Activated CD8-positive, alpha-beta memory T cell treated with anti-CD3 and anti-CD28 coated beads, Interleukin-2, amount 50 U/mL, for 24 hours (primary cell): ENCODE measurements at regions not wholly inside any gene's neighbourhood (a gene's known extent, or its start where the extent isn't known, plus 50 kb on each side); places are given as distances from the start of the nearest gene placed in this dataset.

Experiments
- DNase-seq: peaks from one replicate; pipeline ENCODE4 v3.0.0-alpha.2; 2020; ENCODE audit errors: extremely low read depth

GRCh38 chr10:60728056-60728455 lies 50.2 kb upstream of the CDK1 start:
- DNase-seq = no peak

GRCh38 chr10:60726257-60726656 lies 52.0 kb upstream of the CDK1 start:
- DNase-seq = no peak

GRCh38 chr10:60722623-60723022 lies 55.7 kb upstream of the CDK1 start:
- no peak for DNase-seq

GRCh38 chr10:60719721-60720120 lies 58.6 kb upstream of the CDK1 start:
- DNase-seq = no peak

- no peak for DNase-seq
Measured at GRCh38 chr10:60718886-60719285, 59.4 kb upstream of the CDK1 start.

GRCh38 chr10:60717852-60718251 lies 60.4 kb upstream of the CDK1 start:
- DNase-seq = no peak

GRCh38 chr10:60714233-60714632 lies 64.0 kb upstream of the CDK1 start:
- no peak for DNase-seq

- no peak for DNase-seq
Measured at GRCh38 chr10:60711496-60711895, 66.8 kb upstream of the CDK1 start.

GRCh38 chr10:60710041-60710440 lies 68.2 kb upstream of the CDK1 start:
- DNase-seq = no peak

GRCh38 chr10:60708666-60709065 lies 69.6 kb upstream of the CDK1 start:
- no peak for DNase-seq

- DNase-seq = no peak
Measured at GRCh38 chr10:60707841-60708240, 70.4 kb upstream of the CDK1 start.

- no peak for DNase-seq
Measured at GRCh38 chr10:60706146-60706545, 72.1 kb upstream of the CDK1 start.

- no peak for DNase-seq
Measured at GRCh38 chr10:60705376-60705775, 72.9 kb upstream of the CDK1 start.

GRCh38 chr10:60704471-60704870 lies 73.8 kb upstream of the CDK1 start:
- DNase-seq = no peak

- no peak for DNase-seq
Measured at GRCh38 chr10:60703266-60704041, 74.8 kb upstream of the CDK1 start.

GRCh38 chr10:60687679-60688078 lies 90.6 kb upstream of the CDK1 start:
- no peak for DNase-seq

- DNase-seq = no peak
Measured at GRCh38 chr10:60684091-60684490, 94.2 kb upstream of the CDK1 start.

GRCh38 chr10:60681103-60681502 lies 97.2 kb upstream of the CDK1 start:
- no peak for DNase-seq

GRCh38 chr10:60679388-60679990 lies 98.8 kb upstream of the CDK1 start:
- no peak for DNase-seq

GRCh38 chr10:60678978-60679377 lies 99.3 kb upstream of the CDK1 start:
- DNase-seq = no peak

- no peak for DNase-seq
Measured at GRCh38 chr10:60677531-60678129, 100.6 kb upstream of the CDK1 start.

- no peak for DNase-seq
Measured at GRCh38 chr10:60675236-60675635, 103.0 kb upstream of the CDK1 start.

GRCh38 chr10:60669501-60669900 lies 108.8 kb upstream of the CDK1 start:
- no peak for DNase-seq
